ENCODE measurements at regions not wholly inside any gene's neighbourhood (a gene's known extent, or its start where the extent isn't known, plus 50 kb on each side); places are given as distances from the start of the nearest gene placed in this dataset.

DNA sequence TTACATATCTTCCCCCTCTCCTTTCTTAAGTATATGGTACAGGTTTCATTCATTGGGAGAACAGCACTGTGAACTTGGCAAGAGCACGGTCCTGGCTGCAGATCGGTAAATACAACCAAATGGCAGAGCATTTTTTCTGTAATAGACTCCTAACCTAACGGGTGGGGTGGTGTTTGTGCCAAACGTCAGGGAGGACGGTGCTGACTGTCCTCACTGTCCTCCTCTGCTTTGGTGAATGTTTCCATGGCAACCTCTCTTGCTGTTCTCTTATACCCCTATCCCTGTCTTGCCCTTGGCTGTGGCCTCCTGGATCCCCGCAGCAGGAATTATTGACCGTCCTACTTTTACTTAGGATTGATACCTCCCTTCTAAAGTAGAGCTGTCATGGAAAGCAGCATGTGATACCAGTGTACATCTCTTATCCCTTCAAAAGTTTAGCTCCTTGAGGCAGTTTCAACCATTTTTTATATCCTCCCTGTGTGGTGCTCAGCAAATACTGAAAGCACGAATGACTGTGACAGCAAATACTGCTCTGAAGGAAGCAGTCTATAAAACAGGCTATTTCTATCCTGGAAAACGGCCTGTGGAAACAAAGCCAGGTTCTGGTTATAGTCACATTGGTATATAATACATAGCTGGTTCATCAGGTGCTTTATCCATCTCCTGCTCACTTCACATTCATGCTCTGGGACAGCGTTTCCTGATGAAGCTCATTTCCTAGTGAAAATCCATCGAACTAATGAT, 275.4 kb upstream of the C2CD4B start:
- no peaks in the 10 kb centered on the region for H3K27me3 ChIP-seq (ENCODE audit: insufficient read depth, poor library complexity, severe bottlenecking)
- H3K27ac ChIP-seq (replicated peaks): no peak overlapping the region
- DNase-seq (ENCODE audit: low read depth in 1 of 2, low spot score in 1 of 2): no peak
- no peak overlapping the region for H3K4me3 ChIP-seq (replicated peaks; ENCODE audit: insufficient read depth, low read length)
- TF ChIP-seq SPI1 (IDR thresholded peaks at IDR 0.05; ENCODE audit: borderline replicate concordance, low read depth) (no peak), POLR2AphosphoS5 (IDR thresholded peaks at IDR 0.05; ENCODE audit: low read depth) (no peak), REST (IDR thresholded peaks at IDR 0.05; ENCODE audit: insufficient replicate concordance, low read depth) (no peak), GABPA (IDR thresholded peaks at IDR 0.05; ENCODE audit: low read depth) (no peak)
- TF ChIP-seq, protein P1, sequence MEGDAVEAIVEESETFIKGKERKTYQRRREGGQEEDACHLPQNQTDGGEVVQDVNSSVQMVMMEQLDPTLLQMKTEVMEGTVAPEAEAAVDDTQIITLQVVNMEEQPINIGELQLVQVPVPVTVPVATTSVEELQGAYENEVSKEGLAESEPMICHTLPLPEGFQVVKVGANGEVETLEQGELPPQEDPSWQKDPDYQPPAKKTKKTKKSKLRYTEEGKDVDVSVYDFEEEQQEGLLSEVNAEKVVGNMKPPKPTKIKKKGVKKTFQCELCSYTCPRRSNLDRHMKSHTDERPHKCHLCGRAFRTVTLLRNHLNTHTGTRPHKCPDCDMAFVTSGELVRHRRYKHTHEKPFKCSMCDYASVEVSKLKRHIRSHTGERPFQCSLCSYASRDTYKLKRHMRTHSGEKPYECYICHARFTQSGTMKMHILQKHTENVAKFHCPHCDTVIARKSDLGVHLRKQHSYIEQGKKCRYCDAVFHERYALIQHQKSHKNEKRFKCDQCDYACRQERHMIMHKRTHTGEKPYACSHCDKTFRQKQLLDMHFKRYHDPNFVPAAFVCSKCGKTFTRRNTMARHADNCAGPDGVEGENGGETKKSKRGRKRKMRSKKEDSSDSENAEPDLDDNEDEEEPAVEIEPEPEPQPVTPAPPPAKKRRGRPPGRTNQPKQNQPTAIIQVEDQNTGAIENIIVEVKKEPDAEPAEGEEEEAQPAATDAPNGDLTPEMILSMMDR (IDR thresholded peaks at IDR 0.05; ENCODE audit: insufficient read depth, low read length): no peak

GRCh38 chr15:62444104-62445022, 279.3 kb upstream of the C2CD4B start:
- H3K27ac ChIP-seq (replicated peaks): no peak overlapping the region
- TF ChIP-seq REST (IDR thresholded peaks at IDR 0.05; ENCODE audit: insufficient replicate concordance, low read depth): no peak
- DNase-seq (ENCODE audit: low read depth in 1 of 2, low spot score in 1 of 2): no peak
- no peak overlapping the region for H3K4me3 ChIP-seq (replicated peaks; ENCODE audit: insufficient read depth, low read length)
- H3K27me3 ChIP-seq (ENCODE audit: insufficient read depth, poor library complexity, severe bottlenecking): no peaks in the 10 kb centered on the region

DNA sequence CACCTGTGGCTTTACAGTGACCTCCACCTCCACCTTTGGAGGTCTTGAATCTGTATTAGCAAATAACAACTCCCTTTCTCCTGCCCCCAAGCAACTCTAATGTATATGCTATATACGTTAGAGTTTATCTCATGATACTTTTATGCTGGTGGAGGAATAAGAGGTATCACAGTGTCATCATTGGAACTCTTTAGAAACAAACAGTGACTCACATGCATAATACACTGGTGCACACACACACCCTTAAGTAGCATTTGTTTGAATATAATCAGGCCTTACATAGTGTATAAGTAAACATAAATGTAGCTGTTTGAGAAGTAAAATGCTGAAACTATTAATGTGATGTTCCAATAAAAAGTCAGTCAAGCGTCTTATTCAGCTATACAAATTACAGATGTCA, 280.2 kb upstream of the C2CD4B start:
- Histone ChIP-seq H3K27ac (replicated peaks) (no peak overlapping the region), H3K4me3 (replicated peaks; ENCODE audit: insufficient read depth, low read length) (no peak overlapping the region), H3K27me3 (ENCODE audit: insufficient read depth, poor library complexity, severe bottlenecking) (no peaks in the 10 kb centered on the region)
- DNase-seq (ENCODE audit: low read depth in 1 of 2, low spot score in 1 of 2): no peak
- TF ChIP-seq POLR2AphosphoS5 (IDR thresholded peaks at IDR 0.05; ENCODE audit: low read depth) (no peak), REST (IDR thresholded peaks at IDR 0.05; ENCODE audit: insufficient replicate concordance, low read depth) (no peak), GABPA (IDR thresholded peaks at IDR 0.05; ENCODE audit: low read depth) (no peak), SPI1 (IDR thresholded peaks at IDR 0.05; ENCODE audit: borderline replicate concordance, low read depth) (no peak)
- TF ChIP-seq, protein P1 (IDR thresholded peaks at IDR 0.05; ENCODE audit: insufficient read depth, low read length): no peak
